GM12892 (cell line): ENCODE measurements at regions not wholly inside any gene's neighbourhood (a gene's known extent, or its start where the extent isn't known, plus 50 kb on each side); places are given as distances from the start of the nearest gene placed in this dataset.

Experiments used
- POLR2A ChIP-seq: IDR thresholded peaks from 2 replicates; pipeline ENCODE4 v1.6.1; 2011; ENCODE audit warnings: low read depth, low read length, control low read depth
- POLR2AphosphoS5 ChIP-seq: IDR thresholded peaks from 2 replicates; pipeline ENCODE4 v1.6.1; 2011; ENCODE audit warnings: low read depth, low read length, control low read depth
- TAF1 ChIP-seq: IDR thresholded peaks from 2 replicates; pipeline ENCODE4 v1.6.1; 2011; ENCODE audit warnings: low read depth, mild to moderate bottlenecking, control low read depth, low read length, borderline replicate concordance

GRCh38 chr5:37966871-37967270 lies 127.0 kb upstream of the GDNF start:
- TF ChIP-seq POLR2A (no peak), POLR2AphosphoS5 (no peak), TAF1 (no peak)
